ENCODE measurements at regions not wholly inside any gene's neighbourhood (a gene's known extent, or its start where the extent isn't known, plus 50 kb on each side); places are given as distances from the start of the nearest gene placed in this dataset.

DNA sequence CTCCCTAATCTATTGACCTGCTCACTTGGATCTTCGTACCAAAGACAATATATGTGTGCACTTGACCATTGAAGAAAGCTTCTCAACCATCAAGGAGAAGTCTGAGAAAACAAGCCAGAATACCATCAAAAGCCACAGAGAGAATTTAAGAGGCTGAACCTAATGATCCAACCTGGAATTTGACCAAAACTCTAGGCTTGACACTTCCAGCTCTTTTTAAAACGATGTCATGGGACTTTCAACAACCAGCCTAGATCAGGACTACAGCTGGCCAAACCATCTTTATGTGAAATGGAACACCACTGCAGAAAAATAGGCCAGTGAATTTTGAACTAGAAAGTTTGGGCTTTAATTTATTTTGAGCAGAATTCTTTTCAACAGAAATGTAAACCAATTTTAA lies 444.4 kb downstream of the LTN1 start:
- H3K14ac ChIP-seq (ENCODE audit: low read length) = no peak overlapping the region
- H2AK5ac ChIP-seq (ENCODE audit: low read length) = no peak overlapping the region
- no peaks in the 10 kb centered on the region for H3K9me3 ChIP-seq (ENCODE audit: insufficient read depth, low read depth, low read length)
- no peak overlapping the region for H2BK120ac ChIP-seq (ENCODE audit: insufficient read depth, low read length, poor library complexity)
- no peak overlapping the region for H4K8ac ChIP-seq (ENCODE audit: low read depth, low read length)
- no peak overlapping the region for H4K91ac ChIP-seq (ENCODE audit: low read depth, low read length)
- H3K4me2 ChIP-seq (ENCODE audit: low read length) = no peak overlapping the region
- H3K79me2 ChIP-seq (ENCODE audit: control insufficient read depth, insufficient read depth, low read length, poor library complexity) = no peaks in the 10 kb centered on the region
- no peak overlapping the region for H2AFZ ChIP-seq (ENCODE audit: insufficient read depth, low read length, poor library complexity)
- no peak overlapping the region for H3K23ac ChIP-seq (ENCODE audit: low read length)
- H2BK12ac ChIP-seq (ENCODE audit: low read length) = no peak overlapping the region
- H3K27me3 ChIP-seq (ENCODE audit: insufficient read depth, low read length) = no peaks in the 10 kb centered on the region
- no peaks in the 10 kb centered on the region for H3K4me1 ChIP-seq (ENCODE audit: control insufficient read depth in 1 of 2, insufficient read depth in 2 of 2, low read length in 2 of 2)
- H3K4me3 ChIP-seq (ENCODE audit: low read depth, low read length) = no peak overlapping the region
- no peak overlapping the region for H3K9ac ChIP-seq (ENCODE audit: low read length)
- no peaks in the 10 kb centered on the region for H3K36me3 ChIP-seq (ENCODE audit: control insufficient read depth in 1 of 2, insufficient read depth in 2 of 2, low read length in 2 of 2)
- no peak overlapping the region for H4K12ac ChIP-seq (ENCODE audit: low read depth, low read length)
- no peak overlapping the region for H3K4ac ChIP-seq (ENCODE audit: low read depth, low read length)
- H3K79me1 ChIP-seq (ENCODE audit: low read length) = no peaks in the 10 kb centered on the region
- DNase-seq = no peak
- no peak overlapping the region for H3K18ac ChIP-seq (ENCODE audit: low read length)
- no CpG with 5 or more reads among the region's 2 CpGs for WGBS (ENCODE audit: extremely low coverage, insufficient coverage, insufficient read length)
- no peak overlapping the region for H3K27ac ChIP-seq (ENCODE audit: low read depth, low read length)
- H2BK5ac ChIP-seq (ENCODE audit: low read depth, low read length, poor library complexity) = no peak overlapping the region

DNA sequence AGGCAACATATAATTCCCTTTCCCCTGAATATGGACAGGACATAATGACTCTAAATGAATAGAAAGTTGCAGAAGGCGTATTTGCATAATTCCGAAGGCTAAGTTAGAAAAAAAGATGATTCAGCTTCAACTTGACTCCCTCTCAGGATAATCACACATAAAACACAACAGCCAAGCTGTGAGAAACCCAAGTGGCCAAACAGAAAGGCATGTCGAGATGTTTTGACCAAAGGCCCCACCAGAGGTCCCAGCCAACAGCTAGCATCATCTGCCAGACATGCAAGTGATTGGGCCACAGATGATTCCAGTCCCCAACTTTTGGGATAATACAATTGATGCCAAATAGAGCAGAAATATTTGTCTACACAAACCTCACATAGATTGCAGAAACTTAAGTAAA lies 444.9 kb downstream of the LTN1 start:
- Histone ChIP-seq H3K79me2 (ENCODE audit: control insufficient read depth, insufficient read depth, low read length, poor library complexity) (no peaks in the 10 kb centered on the region), H2BK12ac (ENCODE audit: low read length) (no peak overlapping the region), H2AFZ (ENCODE audit: insufficient read depth, low read length, poor library complexity) (no peak overlapping the region), H2AK5ac (ENCODE audit: low read length) (no peak overlapping the region), H2BK120ac (ENCODE audit: insufficient read depth, low read length, poor library complexity) (no peak overlapping the region), H3K4me3 (ENCODE audit: low read depth, low read length) (no peak overlapping the region), H3K36me3 (ENCODE audit: control insufficient read depth in 1 of 2, insufficient read depth in 2 of 2, low read length in 2 of 2) (no peaks in the 10 kb centered on the region), H3K27me3 (ENCODE audit: insufficient read depth, low read length) (no peaks in the 10 kb centered on the region), H3K4ac (ENCODE audit: low read depth, low read length) (no peak overlapping the region), H4K8ac (ENCODE audit: low read depth, low read length) (no peak overlapping the region), H4K12ac (ENCODE audit: low read depth, low read length) (no peak overlapping the region), H4K91ac (ENCODE audit: low read depth, low read length) (no peak overlapping the region), H3K9me3 (ENCODE audit: insufficient read depth, low read depth, low read length) (no peaks in the 10 kb centered on the region), H3K4me1 (ENCODE audit: control insufficient read depth in 1 of 2, insufficient read depth in 2 of 2, low read length in 2 of 2) (no peaks in the 10 kb centered on the region), H3K9ac (ENCODE audit: low read length) (no peak overlapping the region), H3K4me2 (ENCODE audit: low read length) (no peak overlapping the region), H3K14ac (ENCODE audit: low read length) (no peak overlapping the region), H3K79me1 (ENCODE audit: low read length) (no peaks in the 10 kb centered on the region), H3K18ac (ENCODE audit: low read length) (no peak overlapping the region), H3K27ac (ENCODE audit: low read depth, low read length) (no peak overlapping the region), H2BK5ac (ENCODE audit: low read depth, low read length, poor library complexity) (no peak overlapping the region), H3K23ac (ENCODE audit: low read length) (no peak overlapping the region)
- WGBS (ENCODE audit: extremely low coverage, insufficient coverage, insufficient read length) = no CpG with 5 or more reads among the region's 3 CpGs
- DNase-seq = no peak

DNA sequence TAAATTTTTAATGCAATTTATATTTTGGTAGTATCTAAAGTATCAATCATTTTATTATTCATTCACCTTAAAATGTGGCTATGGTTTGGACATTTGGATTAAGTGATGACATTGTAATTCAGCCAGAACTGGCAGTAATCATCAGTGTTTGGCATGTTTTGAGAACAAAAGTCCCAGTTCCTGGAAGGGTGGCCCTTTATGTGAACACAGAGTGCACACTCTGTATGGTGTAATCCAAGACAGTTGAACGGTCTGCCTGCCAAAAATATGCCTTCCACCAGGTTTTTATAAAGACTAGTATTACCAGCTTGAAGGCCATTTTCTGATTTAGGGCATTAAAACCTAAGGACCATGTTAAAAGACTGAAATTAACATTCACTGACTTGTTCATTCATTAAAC lies 448.7 kb downstream of the LTN1 start:
- no peaks in the 10 kb centered on the region for H3K4me1 ChIP-seq (ENCODE audit: control insufficient read depth in 1 of 2, insufficient read depth in 2 of 2, low read length in 2 of 2)
- H3K79me1 ChIP-seq (ENCODE audit: low read length) = no peaks in the 10 kb centered on the region
- H3K79me2 ChIP-seq (ENCODE audit: control insufficient read depth, insufficient read depth, low read length, poor library complexity) = no peaks in the 10 kb centered on the region
- H3K27ac ChIP-seq (ENCODE audit: low read depth, low read length) = no peak overlapping the region
- no peak overlapping the region for H4K12ac ChIP-seq (ENCODE audit: low read depth, low read length)
- H3K36me3 ChIP-seq (ENCODE audit: control insufficient read depth in 1 of 2, insufficient read depth in 2 of 2, low read length in 2 of 2) = no peaks in the 10 kb centered on the region
- H2BK120ac ChIP-seq (ENCODE audit: insufficient read depth, low read length, poor library complexity) = no peak overlapping the region
- H2BK5ac ChIP-seq (ENCODE audit: low read depth, low read length, poor library complexity) = no peak overlapping the region
- H3K23ac ChIP-seq (ENCODE audit: low read length) = no peak overlapping the region
- no peak overlapping the region for H2BK12ac ChIP-seq (ENCODE audit: low read length)
- no peak overlapping the region for H3K9ac ChIP-seq (ENCODE audit: low read length)
- H2AFZ ChIP-seq (ENCODE audit: insufficient read depth, low read length, poor library complexity) = no peak overlapping the region
- no peak overlapping the region for H3K4ac ChIP-seq (ENCODE audit: low read depth, low read length)
- no peak overlapping the region for H3K4me3 ChIP-seq (ENCODE audit: low read depth, low read length)
- no peak overlapping the region for H3K18ac ChIP-seq (ENCODE audit: low read length)
- no peak for DNase-seq
- no peak overlapping the region for H4K91ac ChIP-seq (ENCODE audit: low read depth, low read length)
- WGBS (ENCODE audit: extremely low coverage, insufficient coverage, insufficient read length) = no CpG with 5 or more reads among the region's 1 CpG
- H3K4me2 ChIP-seq (ENCODE audit: low read length) = no peak overlapping the region
- no peaks in the 10 kb centered on the region for H3K9me3 ChIP-seq (ENCODE audit: insufficient read depth, low read depth, low read length)
- H3K27me3 ChIP-seq (ENCODE audit: insufficient read depth, low read length) = no peaks in the 10 kb centered on the region
- no peak overlapping the region for H2AK5ac ChIP-seq (ENCODE audit: low read length)
- H4K8ac ChIP-seq (ENCODE audit: low read depth, low read length) = no peak overlapping the region
- no peak overlapping the region for H3K14ac ChIP-seq (ENCODE audit: low read length)

DNA sequence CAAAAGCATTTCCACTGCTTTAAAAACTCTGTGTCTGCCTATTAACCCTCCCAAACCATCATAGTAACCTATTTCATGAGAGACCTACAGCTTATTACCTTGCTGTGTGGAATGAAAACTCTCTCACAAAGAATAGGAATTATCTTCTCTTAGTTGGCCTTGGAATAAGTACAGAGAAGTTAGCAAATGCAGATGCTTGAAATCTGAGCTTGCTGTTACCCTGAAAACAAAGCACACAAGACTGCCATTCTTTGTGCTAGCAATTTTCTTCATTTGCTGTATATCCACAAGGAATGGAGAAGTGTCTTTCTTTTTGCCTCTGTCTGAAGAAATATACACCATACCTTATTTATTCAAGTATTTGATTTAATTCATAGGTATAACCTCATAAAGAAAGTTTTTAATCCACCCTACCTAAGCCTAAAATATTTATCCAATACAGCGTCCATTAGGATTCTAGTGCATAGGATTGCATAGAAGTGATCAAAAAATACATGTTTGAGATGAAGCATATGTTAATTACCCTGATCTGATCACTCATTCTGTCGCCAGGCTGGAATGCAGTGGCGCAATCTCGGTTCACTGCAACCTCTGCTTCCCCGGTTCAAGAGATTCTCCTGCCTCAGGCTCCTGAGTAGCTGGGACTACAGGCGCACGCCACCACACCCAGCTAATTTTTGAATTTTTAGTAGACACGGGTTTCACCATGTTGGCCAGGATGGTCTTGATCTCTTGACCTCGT lies 451.1 kb downstream of the LTN1 start:
- no peak overlapping the region for H3K4ac ChIP-seq (ENCODE audit: low read depth, low read length)
- no peaks in the 10 kb centered on the region for H3K79me2 ChIP-seq (ENCODE audit: control insufficient read depth, insufficient read depth, low read length, poor library complexity)
- H3K4me2 ChIP-seq (ENCODE audit: low read length) = no peak overlapping the region
- no peak overlapping the region for H4K8ac ChIP-seq (ENCODE audit: low read depth, low read length)
- H3K9me3 ChIP-seq (ENCODE audit: insufficient read depth, low read depth, low read length) = no peaks in the 10 kb centered on the region
- no peak overlapping the region for H2AK5ac ChIP-seq (ENCODE audit: low read length)
- H2BK5ac ChIP-seq (ENCODE audit: low read depth, low read length, poor library complexity) = no peak overlapping the region
- no peak overlapping the region for H4K91ac ChIP-seq (ENCODE audit: low read depth, low read length)
- H2BK12ac ChIP-seq (ENCODE audit: low read length) = no peak overlapping the region
- H3K4me3 ChIP-seq (ENCODE audit: low read depth, low read length) = no peak overlapping the region
- no peak overlapping the region for H3K23ac ChIP-seq (ENCODE audit: low read length)
- no peaks in the 10 kb centered on the region for H3K36me3 ChIP-seq (ENCODE audit: control insufficient read depth in 1 of 2, insufficient read depth in 2 of 2, low read length in 2 of 2)
- no peak overlapping the region for H3K14ac ChIP-seq (ENCODE audit: low read length)
- no peak overlapping the region for H3K27ac ChIP-seq (ENCODE audit: low read depth, low read length)
- H3K18ac ChIP-seq (ENCODE audit: low read length) = no peak overlapping the region
- H3K27me3 ChIP-seq (ENCODE audit: insufficient read depth, low read length) = no peaks in the 10 kb centered on the region
- no CpG with 5 or more reads among the region's 9 CpGs for WGBS (ENCODE audit: extremely low coverage, insufficient coverage, insufficient read length)
- no peak overlapping the region for H2BK120ac ChIP-seq (ENCODE audit: insufficient read depth, low read length, poor library complexity)
- no peak overlapping the region for H4K12ac ChIP-seq (ENCODE audit: low read depth, low read length)
- no peak overlapping the region for H3K9ac ChIP-seq (ENCODE audit: low read length)
- H3K79me1 ChIP-seq (ENCODE audit: low read length) = no peaks in the 10 kb centered on the region
- no peak overlapping the region for H2AFZ ChIP-seq (ENCODE audit: insufficient read depth, low read length, poor library complexity)
- peak; percentile 74 to 79 for DNase-seq
- H3K4me1 ChIP-seq (ENCODE audit: control insufficient read depth in 1 of 2, insufficient read depth in 2 of 2, low read length in 2 of 2) = no peaks in the 10 kb centered on the region
